ENCODE measurements at regions not wholly inside any gene's neighbourhood (a gene's known extent, or its start where the extent isn't known, plus 50 kb on each side); places are given as distances from the start of the nearest gene placed in this dataset.

DNA sequence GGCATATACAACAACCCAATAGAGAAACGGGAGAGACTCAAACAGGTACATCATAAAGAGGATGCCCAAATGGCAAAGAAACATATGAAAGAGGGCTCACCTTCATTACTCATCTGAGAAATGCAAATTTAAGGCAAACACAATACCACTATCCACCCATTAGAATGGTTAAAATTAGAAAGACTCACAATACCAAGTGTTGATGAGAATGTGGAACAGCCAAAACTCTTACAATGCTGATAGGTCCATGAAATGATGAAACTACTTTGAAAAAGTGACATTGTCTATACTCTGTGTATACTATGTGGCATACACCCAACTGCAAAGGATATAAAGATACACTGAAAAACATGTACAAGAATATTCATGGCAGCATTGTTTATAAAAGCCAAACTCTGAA is 96.2 kb upstream of the TSHZ3 start:
- Histone ChIP-seq H3K9me3 (ENCODE audit: insufficient read depth, low read depth, low read length) (0 out of 2 replicates have a peak, but pooled peaks cover 4% of the 10 kb centered on the region), H3K27me3 (ENCODE audit: insufficient read depth, low read length) (no peaks in the 10 kb centered on the region), H3K9ac (ENCODE audit: low read depth, low read length) (no peak overlapping the region), H3K27ac (ENCODE audit: low read depth, low read length) (no peak overlapping the region), H3K36me3 (ENCODE audit: insufficient read depth, low read length) (no peaks in the 10 kb centered on the region), H3K4me1 (ENCODE audit: insufficient read depth, low read length) (no peaks in the 10 kb centered on the region), H3K4me3 (ENCODE audit: low read length) (no peak overlapping the region)
- WGBS, result 94% methylated on average over 1 of the region's 1 CpG

GRCh38 chr19:31448221-31448657 is 99.0 kb upstream of the TSHZ3 start:
- no peak overlapping the region for H3K4me3 ChIP-seq (ENCODE audit: low read length)
- H3K9me3 ChIP-seq (ENCODE audit: insufficient read depth, low read depth, low read length), result 0 out of 2 replicates have a peak, but pooled peaks cover 4% of the 10 kb centered on the region
- no peaks in the 10 kb centered on the region for H3K4me1 ChIP-seq (ENCODE audit: insufficient read depth, low read length)
- WGBS, result 90% methylated on average over 7 of the region's 7 CpGs
- no peaks in the 10 kb centered on the region for H3K27me3 ChIP-seq (ENCODE audit: insufficient read depth, low read length)
- H3K9ac ChIP-seq (ENCODE audit: low read depth, low read length), result no peak overlapping the region
- no peak overlapping the region for H3K27ac ChIP-seq (ENCODE audit: low read depth, low read length)
- no peaks in the 10 kb centered on the region for H3K36me3 ChIP-seq (ENCODE audit: insufficient read depth, low read length)

DNA sequence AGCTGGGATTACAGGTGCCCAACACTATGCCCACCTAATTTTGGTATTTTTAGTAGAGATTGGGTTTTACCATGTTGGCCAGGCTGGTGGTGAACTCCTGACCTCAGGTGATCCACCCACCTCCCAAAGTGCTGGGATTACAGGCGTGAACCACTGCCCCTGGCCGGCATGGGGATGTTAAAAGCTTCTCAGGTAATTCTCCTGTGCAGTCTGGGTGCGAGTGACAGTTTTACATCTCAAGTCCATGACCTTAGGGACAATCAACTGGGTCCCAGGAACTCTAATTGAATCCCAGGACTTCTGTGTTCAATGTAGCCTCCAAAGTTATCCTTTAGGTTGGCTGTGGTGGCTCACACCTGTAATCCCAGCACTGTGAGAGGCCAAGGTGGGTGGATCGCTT is 100.1 kb upstream of the TSHZ3 start:
- Histone ChIP-seq H3K9me3 (ENCODE audit: insufficient read depth, low read depth, low read length) (0 out of 2 replicates have a peak, but pooled peaks cover 4% of the 10 kb centered on the region), H3K27me3 (ENCODE audit: insufficient read depth, low read length) (no peaks in the 10 kb centered on the region), H3K36me3 (ENCODE audit: insufficient read depth, low read length) (no peaks in the 10 kb centered on the region), H3K4me1 (ENCODE audit: insufficient read depth, low read length) (no peaks in the 10 kb centered on the region), H3K27ac (ENCODE audit: low read depth, low read length) (no peak overlapping the region), H3K4me3 (ENCODE audit: low read length) (no peak overlapping the region), H3K9ac (ENCODE audit: low read depth, low read length) (no peak overlapping the region)
- 99% methylated on average over 4 of the region's 4 CpGs for WGBS

DNA sequence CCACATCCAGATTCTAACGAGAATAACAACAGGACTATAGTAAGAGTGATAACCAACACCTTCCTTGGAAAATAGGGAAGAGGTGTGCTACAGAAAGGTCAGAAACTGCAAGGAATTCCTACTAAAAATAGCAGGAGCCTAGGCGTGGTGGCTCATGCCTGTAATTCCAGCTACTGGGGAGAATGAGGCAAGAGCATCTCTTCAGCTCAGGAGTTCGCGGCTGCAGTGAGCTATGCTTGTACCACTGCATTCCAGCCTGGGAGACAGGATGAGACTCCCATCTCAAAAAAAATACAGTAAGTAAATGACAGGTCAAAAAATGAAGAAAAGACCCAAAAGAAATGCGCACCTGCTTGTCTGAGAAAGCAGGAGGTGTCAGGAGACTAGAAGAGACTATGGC is 101.5 kb upstream of the TSHZ3 start:
- H3K27ac ChIP-seq (ENCODE audit: low read depth, low read length), result no peak overlapping the region
- 92% methylated on average over 5 of the region's 5 CpGs for WGBS
- H3K27me3 ChIP-seq (ENCODE audit: insufficient read depth, low read length), result no peaks in the 10 kb centered on the region
- H3K9me3 ChIP-seq (ENCODE audit: insufficient read depth, low read depth, low read length), result 0 out of 2 replicates have a peak, but pooled peaks cover under 1% of the 10 kb centered on the region
- H3K9ac ChIP-seq (ENCODE audit: low read depth, low read length), result no peak overlapping the region
- H3K4me1 ChIP-seq (ENCODE audit: insufficient read depth, low read length), result no peaks in the 10 kb centered on the region
- no peaks in the 10 kb centered on the region for H3K36me3 ChIP-seq (ENCODE audit: insufficient read depth, low read length)
- H3K4me3 ChIP-seq (ENCODE audit: low read length), result no peak overlapping the region

GRCh38 chr19:31451686-31452330 is 102.6 kb upstream of the TSHZ3 start:
- no peaks in the 10 kb centered on the region for H3K36me3 ChIP-seq (ENCODE audit: insufficient read depth, low read length)
- no peak overlapping the region for H3K4me3 ChIP-seq (ENCODE audit: low read length)

GRCh38 chr19:31459430-31459829 is 110.2 kb upstream of the TSHZ3 start:
- H3K4me1 ChIP-seq (ENCODE audit: insufficient read depth, low read length), result no peaks in the 10 kb centered on the region
- no peak overlapping the region for H3K27ac ChIP-seq (ENCODE audit: low read depth, low read length)
- H3K9ac ChIP-seq (ENCODE audit: low read depth, low read length), result no peak overlapping the region
- H3K4me3 ChIP-seq (ENCODE audit: low read length), result no peak overlapping the region
- WGBS, result 92% methylated on average over 3 of the region's 3 CpGs
- no peaks in the 10 kb centered on the region for H3K27me3 ChIP-seq (ENCODE audit: insufficient read depth, low read length)
- no peaks in the 10 kb centered on the region for H3K36me3 ChIP-seq (ENCODE audit: insufficient read depth, low read length)
- no peaks in the 10 kb centered on the region for H3K9me3 ChIP-seq (ENCODE audit: insufficient read depth, low read depth, low read length)

More at GRCh38 chr19:31451686-31452330, 102.6 kb upstream of the TSHZ3 start:
- H3K27me3 ChIP-seq (ENCODE audit: insufficient read depth, low read length), result no peaks in the 10 kb centered on the region
- no peak overlapping the region for H3K9ac ChIP-seq (ENCODE audit: low read depth, low read length)
- 95% methylated on average over 9 of the region's 10 CpGs for WGBS
- no peaks in the 10 kb centered on the region for H3K9me3 ChIP-seq (ENCODE audit: insufficient read depth, low read depth, low read length)
- H3K4me1 ChIP-seq (ENCODE audit: insufficient read depth, low read length), result no peaks in the 10 kb centered on the region
- H3K27ac ChIP-seq (ENCODE audit: low read depth, low read length), result no peak overlapping the region

DNA sequence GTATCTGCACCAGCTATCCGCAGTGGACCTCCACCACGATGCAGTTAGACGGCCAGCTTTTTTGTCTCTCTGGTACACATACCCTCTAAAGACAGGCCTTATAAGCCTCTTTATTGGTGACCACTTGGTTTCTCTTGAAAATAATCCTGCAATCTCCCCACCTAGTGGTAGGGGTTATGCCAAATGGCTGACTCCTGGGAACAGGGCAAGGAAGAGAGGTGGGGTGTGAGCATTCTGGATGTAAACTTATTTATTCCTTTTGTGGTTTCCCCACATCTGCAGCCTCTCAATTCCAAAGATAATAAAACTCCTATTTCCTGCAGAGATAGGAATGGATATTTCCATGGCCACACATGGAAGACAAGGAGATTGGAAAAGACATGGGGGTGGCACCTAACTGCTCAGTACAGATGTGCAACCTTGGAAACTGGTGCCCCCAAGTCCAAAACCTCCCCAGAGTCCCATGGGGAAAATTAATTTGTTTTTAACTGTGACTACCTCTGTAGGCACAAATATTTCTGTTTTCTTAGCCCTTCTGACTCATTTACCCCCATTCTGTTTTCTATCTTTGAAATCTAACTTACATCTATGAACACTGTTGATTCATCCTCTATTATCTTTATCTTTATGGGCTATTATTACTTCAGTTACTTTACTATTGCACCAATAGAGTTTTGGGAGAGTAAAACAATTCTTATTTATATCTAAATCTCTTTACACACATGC is 112.7 kb upstream of the TSHZ3 start:
- Histone ChIP-seq H3K9ac (ENCODE audit: low read depth, low read length) (no peak overlapping the region), H3K4me3 (ENCODE audit: low read length) (no peak overlapping the region), H3K27ac (ENCODE audit: low read depth, low read length) (no peak overlapping the region), H3K4me1 (ENCODE audit: insufficient read depth, low read length) (no peaks in the 10 kb centered on the region), H3K36me3 (ENCODE audit: insufficient read depth, low read length) (no peaks in the 10 kb centered on the region), H3K27me3 (ENCODE audit: insufficient read depth, low read length) (no peaks in the 10 kb centered on the region), H3K9me3 (ENCODE audit: insufficient read depth, low read depth, low read length) (no peaks in the 10 kb centered on the region)
- WGBS, result 93% methylated on average over 3 of the region's 3 CpGs

DNA sequence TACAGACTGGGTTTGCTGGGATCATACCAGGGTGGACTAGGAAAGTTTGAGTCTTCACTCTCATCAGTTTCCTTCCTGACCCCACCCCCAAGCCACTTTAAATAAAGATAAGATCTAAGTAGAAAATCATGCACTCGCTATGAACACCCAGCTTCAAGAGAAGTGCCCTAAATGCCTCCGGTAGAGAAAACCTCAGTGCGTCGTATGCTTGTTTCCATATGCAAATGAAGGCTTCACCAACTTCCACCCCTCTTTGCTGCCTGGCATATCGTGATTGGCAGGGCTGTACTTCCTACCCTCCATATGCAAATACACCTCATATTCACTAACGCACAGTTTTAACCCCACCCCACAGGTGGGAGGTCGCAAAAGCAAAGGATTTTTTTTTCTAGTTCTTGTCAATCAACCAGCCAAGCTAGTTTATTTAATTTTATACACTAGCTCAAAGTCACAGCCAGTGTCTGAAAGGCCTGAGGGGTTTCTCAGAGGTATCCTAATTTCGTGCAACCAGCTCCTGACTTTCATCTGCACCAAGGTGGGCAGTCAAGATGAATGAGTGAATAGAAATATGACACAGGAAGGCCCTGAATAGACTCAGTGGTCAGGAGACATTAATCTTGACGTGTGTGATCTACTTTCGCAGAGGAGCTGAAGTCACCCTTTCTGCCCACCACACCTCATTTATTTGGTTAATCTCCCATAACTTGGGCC is 121.1 kb upstream of the TSHZ3 start:
- WGBS, result 92% methylated on average over 10 of the region's 10 CpGs

GRCh38 chr19:31470952-31471351 is 121.7 kb upstream of the TSHZ3 start:
- no peaks in the 10 kb centered on the region for H3K27me3 ChIP-seq (ENCODE audit: insufficient read depth, low read length)
- WGBS, result 95% methylated on average over 5 of the region's 5 CpGs
- no peak overlapping the region for H3K27ac ChIP-seq (ENCODE audit: low read depth, low read length)
- H3K36me3 ChIP-seq (ENCODE audit: insufficient read depth, low read length), result no peaks in the 10 kb centered on the region
- H3K9ac ChIP-seq (ENCODE audit: low read depth, low read length), result no peak overlapping the region
- no peaks in the 10 kb centered on the region for H3K4me1 ChIP-seq (ENCODE audit: insufficient read depth, low read length)
- H3K4me3 ChIP-seq (ENCODE audit: low read length), result no peak overlapping the region
- H3K9me3 ChIP-seq (ENCODE audit: insufficient read depth, low read depth, low read length), result no peaks in the 10 kb centered on the region

More for the DNA sequence above, 121.1 kb upstream of the TSHZ3 start:
- H3K36me3 ChIP-seq (ENCODE audit: insufficient read depth, low read length), result no peaks in the 10 kb centered on the region
- no peak overlapping the region for H3K9ac ChIP-seq (ENCODE audit: low read depth, low read length)
- no peak overlapping the region for H3K27ac ChIP-seq (ENCODE audit: low read depth, low read length)
- H3K27me3 ChIP-seq (ENCODE audit: insufficient read depth, low read length), result no peaks in the 10 kb centered on the region
- no peaks in the 10 kb centered on the region for H3K9me3 ChIP-seq (ENCODE audit: insufficient read depth, low read depth, low read length)
- H3K4me1 ChIP-seq (ENCODE audit: insufficient read depth, low read length), result no peaks in the 10 kb centered on the region
- H3K4me3 ChIP-seq (ENCODE audit: low read length), result no peak overlapping the region

GRCh38 chr19:31478241-31478640 is 129.0 kb upstream of the TSHZ3 start:
- Histone ChIP-seq H3K27me3 (ENCODE audit: insufficient read depth, low read length) (no peaks in the 10 kb centered on the region), H3K36me3 (ENCODE audit: insufficient read depth, low read length) (no peaks in the 10 kb centered on the region), H3K4me1 (ENCODE audit: insufficient read depth, low read length) (no peaks in the 10 kb centered on the region), H3K4me3 (ENCODE audit: low read length) (no peak overlapping the region), H3K27ac (ENCODE audit: low read depth, low read length) (no peak overlapping the region), H3K9me3 (ENCODE audit: insufficient read depth, low read depth, low read length) (peaks cover 3% of the 10 kb centered on the region; the same call in 1 of the 2 replicates), H3K9ac (ENCODE audit: low read depth, low read length) (no peak overlapping the region)
- WGBS, result 95% methylated on average over 5 of the region's 5 CpGs

GRCh38 chr19:31483226-31483857 is 134.1 kb upstream of the TSHZ3 start:
- H3K9me3 ChIP-seq (ENCODE audit: insufficient read depth, low read depth, low read length), result peaks cover 24% of the 10 kb centered on the region
- H3K27ac ChIP-seq (ENCODE audit: low read depth, low read length), result no peak overlapping the region
- no peaks in the 10 kb centered on the region for H3K4me1 ChIP-seq (ENCODE audit: insufficient read depth, low read length)
- H3K36me3 ChIP-seq (ENCODE audit: insufficient read depth, low read length), result no peaks in the 10 kb centered on the region
- no peak overlapping the region for H3K9ac ChIP-seq (ENCODE audit: low read depth, low read length)
- H3K27me3 ChIP-seq (ENCODE audit: insufficient read depth, low read length), result no peaks in the 10 kb centered on the region
- H3K4me3 ChIP-seq (ENCODE audit: low read length), result no peak overlapping the region
